ENCODE measurements at regions not wholly inside any gene's neighbourhood (a gene's known extent, or its start where the extent isn't known, plus 50 kb on each side); places are given as distances from the start of the nearest gene placed in this dataset.

GRCh38 chr7:46212425-46213153, 291.5 kb upstream of the IGFBP3 start:
- no peak for DNase-seq

- no peak for DNase-seq
Observed at GRCh38 chr7:46210467-46210866, 289.4 kb upstream of the IGFBP3 start.

- DNase-seq, result no peak
Observed at GRCh38 chr7:46209611-46210388, 288.7 kb upstream of the IGFBP3 start.

GRCh38 chr7:46208635-46209525, 287.8 kb upstream of the IGFBP3 start:
- DNase-seq, result no peak

GRCh38 chr7:46207931-46208634, 287.0 kb upstream of the IGFBP3 start:
- peak; percentile 26 for DNase-seq

GRCh38 chr7:46206476-46207060, 285.5 kb upstream of the IGFBP3 start:
- DNase-seq, result no peak

- no peak for DNase-seq
Observed at GRCh38 chr7:46205478-46205877, 284.4 kb upstream of the IGFBP3 start.

GRCh38 chr7:46203926-46204325, 282.9 kb upstream of the IGFBP3 start:
- no peak for DNase-seq

- no peak for DNase-seq
Observed at GRCh38 chr7:46202379-46202778, 281.3 kb upstream of the IGFBP3 start.

- DNase-seq, result peak; percentile 66
Observed at GRCh38 chr7:46201961-46202360, 280.9 kb upstream of the IGFBP3 start.

- DNase-seq, result no peak
Observed at GRCh38 chr7:46198701-46199100, 277.6 kb upstream of the IGFBP3 start.

- no peak for DNase-seq
Observed at GRCh38 chr7:46197785-46198540, 276.9 kb upstream of the IGFBP3 start.

- no peak for DNase-seq
Observed at GRCh38 chr7:46195934-46196333, 274.9 kb upstream of the IGFBP3 start.

GRCh38 chr7:46192271-46192670, 271.2 kb upstream of the IGFBP3 start:
- DNase-seq, result no peak

GRCh38 chr7:46191776-46192175, 270.7 kb upstream of the IGFBP3 start:
- DNase-seq, result no peak

- no peak for DNase-seq
Observed at GRCh38 chr7:46191296-46191695, 270.2 kb upstream of the IGFBP3 start.

GRCh38 chr7:46189255-46189790, 268.3 kb upstream of the IGFBP3 start:
- DNase-seq, result no peak

- DNase-seq, result no peak
Observed at GRCh38 chr7:46186131-46186530, 265.1 kb upstream of the IGFBP3 start.

- DNase-seq, result no peak
Observed at GRCh38 chr7:46179061-46179610, 258.1 kb upstream of the IGFBP3 start.

GRCh38 chr7:46178661-46179060, 257.6 kb upstream of the IGFBP3 start:
- DNase-seq, result peak; percentile 79

- no peak for DNase-seq
Observed at GRCh38 chr7:46177821-46178220, 256.7 kb upstream of the IGFBP3 start.

Data from kidney glomerular epithelial cell (primary cell).